ENCODE measurements at regions not wholly inside any gene's neighbourhood (a gene's known extent, or its start where the extent isn't known, plus 50 kb on each side); places are given as distances from the start of the nearest gene placed in this dataset.
"Not testable (repeated sequence)": the region's sequence is repeated elsewhere in the genome, so short reads cannot be mapped to it uniquely, and the experiment has no call there.

DNA sequence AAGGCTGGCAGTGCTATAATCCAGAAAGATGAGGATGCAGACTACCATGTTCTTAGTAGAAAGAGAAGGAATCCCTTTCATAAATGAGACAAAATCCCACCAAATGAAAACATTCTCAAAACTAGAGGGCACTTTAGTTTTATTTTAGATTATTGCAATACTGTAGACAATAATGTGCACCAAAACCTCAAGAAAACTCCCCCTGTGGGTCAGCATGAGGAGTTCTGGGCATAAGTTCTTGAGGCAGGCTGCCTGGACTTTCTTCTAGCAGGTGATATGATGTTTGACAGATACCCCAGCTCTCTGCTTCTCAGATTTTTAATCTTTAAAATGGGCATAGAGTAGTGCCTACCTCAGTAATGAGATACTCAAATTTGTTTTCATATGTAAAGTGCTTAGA lies 196.3 kb upstream of the CTNND2 start:
- in situ Hi-C loops (cut with HindIII; ENCODE audit: low sequenced_read_pairs), result no loop called here

DNA sequence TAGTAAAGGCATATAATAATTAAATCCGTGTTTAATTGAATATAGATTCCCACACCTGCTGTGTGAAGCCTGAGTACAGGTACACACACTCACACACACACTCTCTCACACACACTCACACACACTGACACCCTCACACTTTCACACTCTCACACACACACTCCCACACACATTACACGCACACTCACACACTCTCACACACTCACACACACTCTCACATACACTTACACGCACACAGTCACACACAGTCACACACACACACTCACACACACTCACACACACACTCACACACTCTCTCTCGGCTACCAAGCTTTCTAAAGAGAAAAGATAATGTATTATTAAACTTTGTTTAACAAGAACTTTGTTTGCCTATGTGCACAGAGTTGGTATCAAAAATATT lies 195.1 kb upstream of the CTNND2 start:
- in situ Hi-C loops (cut with HindIII; ENCODE audit: low sequenced_read_pairs), result no loop called here

DNA sequence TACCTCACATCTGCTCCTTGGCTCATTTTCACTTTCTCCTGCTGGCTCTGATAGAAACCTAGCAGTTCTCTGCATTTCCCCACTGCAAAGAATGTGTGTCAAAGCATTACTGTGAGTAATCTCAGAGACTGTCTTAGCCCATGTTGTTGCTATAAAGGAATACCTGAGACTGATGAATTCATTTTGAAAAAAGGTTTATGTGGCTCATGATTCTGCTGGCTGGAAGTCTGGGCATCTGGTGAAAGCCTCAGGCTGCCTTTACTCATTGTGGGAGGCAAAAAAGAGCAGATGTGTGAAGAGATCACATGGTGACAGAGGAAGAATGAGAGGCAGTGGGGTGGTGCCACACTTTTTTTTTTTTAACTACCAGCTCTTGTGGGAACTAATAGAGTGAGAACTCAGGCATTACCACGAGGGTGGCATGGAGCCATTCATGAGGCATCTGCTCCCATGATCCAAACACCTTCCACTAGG lies 191.6 kb upstream of the CTNND2 start:
- in situ Hi-C loops (cut with HindIII; ENCODE audit: low sequenced_read_pairs), result no loop called here

DNA sequence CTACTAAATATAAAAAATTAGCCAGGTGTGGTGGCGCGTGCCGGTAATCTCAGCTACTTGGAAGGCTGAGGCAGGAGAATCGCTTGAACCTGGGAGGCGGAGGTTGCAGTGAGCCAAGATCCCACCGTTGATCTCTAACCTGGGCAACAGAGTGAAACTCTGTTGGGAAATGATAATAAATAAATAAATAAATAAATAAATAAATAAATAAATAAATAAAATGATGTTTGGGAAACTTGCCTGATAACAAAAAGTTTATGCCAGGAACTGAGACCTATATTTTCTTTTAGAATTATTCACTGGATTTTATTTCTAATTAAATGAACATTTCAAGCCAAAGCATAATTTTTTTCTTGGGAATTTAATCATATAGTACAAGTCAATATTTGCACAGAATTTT lies 189.3 kb upstream of the CTNND2 start:
- in situ Hi-C loops (cut with HindIII; ENCODE audit: low sequenced_read_pairs), result no loop called here

DNA sequence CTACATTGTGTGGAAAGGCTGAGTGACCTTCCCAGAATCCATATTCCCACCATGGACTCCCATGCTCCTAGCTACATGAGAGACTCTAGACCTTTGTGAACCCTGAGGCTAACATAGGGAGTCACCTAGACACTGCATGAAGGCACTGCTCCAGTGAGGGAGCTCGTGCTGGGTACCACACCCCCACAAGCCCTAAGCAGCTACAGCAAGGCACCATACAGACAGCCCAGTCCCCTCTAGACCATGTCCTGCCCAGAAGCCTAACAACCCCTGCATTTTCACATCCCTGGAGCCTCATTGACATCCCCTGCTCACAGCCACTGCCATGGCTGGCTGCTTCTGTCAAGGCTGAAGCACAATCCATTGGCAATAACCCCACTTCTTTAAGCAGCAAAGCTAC lies 176.5 kb upstream of the CTNND2 start:
- in situ Hi-C loops (cut with HindIII; ENCODE audit: low sequenced_read_pairs), result no loop called here

DNA sequence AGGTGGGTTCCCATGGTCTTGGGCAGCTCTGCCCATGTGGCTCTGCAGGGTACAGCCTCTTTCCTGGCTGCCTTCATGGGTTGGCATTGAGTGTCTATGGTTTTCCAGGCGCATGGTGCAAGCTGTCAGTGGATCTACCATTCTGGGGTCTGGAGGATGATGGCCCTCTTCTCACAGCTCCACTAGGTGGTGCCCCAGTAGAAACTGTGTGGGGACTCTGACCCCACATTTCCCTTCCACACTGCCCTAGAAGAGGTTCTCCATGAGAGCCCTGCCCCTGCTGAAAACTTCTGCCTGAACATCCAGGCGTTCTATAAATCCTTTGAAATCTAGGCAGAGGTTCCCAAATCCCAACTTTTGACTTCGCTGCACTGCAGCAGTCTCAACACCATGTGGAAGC lies 174.0 kb upstream of the CTNND2 start:
- in situ Hi-C loops (cut with HindIII; ENCODE audit: low sequenced_read_pairs), result not testable (repeated sequence)

DNA sequence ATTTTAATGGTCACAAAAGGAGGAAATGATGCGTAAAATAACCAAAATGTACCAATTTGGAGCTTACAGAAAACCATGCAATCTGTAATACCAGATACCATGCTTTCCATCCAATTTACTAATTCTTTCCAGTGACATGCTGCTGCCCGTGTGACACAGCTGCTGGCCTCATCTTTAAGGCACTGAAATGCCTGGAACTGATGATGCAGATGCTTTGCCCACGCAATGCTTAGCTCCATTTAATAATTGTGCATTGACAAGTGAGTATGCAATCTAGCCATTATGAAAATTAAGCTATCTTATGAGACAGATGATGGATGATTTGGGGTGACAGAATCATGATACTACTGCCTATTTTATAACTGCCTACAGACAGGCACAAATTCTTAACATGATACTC lies 169.2 kb upstream of the CTNND2 start:
- in situ Hi-C loops (cut with HindIII; ENCODE audit: low sequenced_read_pairs), result no loop called here

DNA sequence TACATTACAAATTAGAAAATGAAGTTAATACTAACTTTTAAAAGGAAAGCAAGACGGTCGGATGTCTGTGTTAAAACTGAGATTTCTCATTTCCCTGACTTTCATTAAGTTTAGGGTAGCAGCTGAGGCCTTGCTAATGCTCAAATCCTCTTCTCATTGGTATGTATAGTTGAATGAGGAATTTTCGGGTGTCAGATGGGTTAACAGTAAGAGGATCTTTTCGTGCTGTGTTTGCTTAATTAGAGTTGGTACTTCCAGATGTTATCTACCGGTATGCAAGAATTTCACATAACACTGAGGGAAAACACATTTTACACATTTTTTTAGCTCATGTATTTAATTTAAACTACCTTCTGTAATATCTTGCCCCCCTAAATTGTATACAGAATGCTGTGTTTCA lies 168.2 kb upstream of the CTNND2 start:
- in situ Hi-C loops (cut with HindIII; ENCODE audit: low sequenced_read_pairs), result no loop called here

DNA sequence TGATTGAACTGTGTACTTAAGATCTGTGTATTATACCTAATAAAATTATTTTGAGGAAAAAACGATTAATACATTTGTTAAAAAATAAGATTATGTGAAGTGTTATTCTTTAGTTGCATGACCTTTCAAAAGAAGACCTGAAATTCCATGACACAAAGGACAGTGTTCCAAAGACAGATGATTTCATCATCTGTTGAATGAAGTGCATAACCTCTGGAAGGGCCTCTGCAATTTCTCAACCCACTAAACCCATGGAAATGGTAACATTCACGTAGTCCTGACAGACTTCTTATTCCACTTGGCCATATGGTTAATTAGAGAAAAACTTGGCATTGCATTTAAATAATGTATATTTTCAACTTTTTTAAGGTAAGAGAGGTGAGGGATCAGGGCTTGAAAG lies 167.2 kb upstream of the CTNND2 start:
- in situ Hi-C loops (cut with HindIII; ENCODE audit: low sequenced_read_pairs), result no loop called here

DNA sequence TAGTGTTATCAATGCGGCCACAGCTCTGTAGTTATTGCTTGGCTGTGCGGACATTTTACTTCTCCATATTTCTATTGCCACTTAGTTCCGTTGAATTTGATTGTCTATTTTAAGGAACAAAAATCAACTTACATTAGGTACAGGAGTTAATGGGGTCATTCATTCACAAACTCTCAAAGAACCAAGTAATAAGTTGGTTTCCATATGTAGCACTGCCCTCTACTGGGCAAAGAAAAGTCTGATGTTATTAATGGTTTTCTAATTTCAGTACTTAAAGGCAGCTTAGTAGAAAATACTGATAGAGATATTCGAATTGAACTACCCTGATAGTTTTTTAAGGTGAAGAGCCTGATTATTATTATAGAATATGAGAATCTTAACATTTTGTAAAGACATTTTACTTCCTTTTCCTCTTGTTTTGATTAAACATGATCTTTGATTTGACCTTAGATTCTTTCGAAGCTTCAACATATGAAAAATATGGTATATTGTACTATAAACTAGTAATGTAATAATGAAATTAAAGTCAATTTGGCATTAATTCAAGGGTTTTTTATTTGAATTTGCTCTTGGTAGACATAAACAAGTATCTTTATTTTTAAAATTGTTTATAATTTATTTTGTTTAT lies 119.5 kb upstream of the CTNND2 start:
- in situ Hi-C loops (cut with HindIII; ENCODE audit: low sequenced_read_pairs), result no loop called here

DNA sequence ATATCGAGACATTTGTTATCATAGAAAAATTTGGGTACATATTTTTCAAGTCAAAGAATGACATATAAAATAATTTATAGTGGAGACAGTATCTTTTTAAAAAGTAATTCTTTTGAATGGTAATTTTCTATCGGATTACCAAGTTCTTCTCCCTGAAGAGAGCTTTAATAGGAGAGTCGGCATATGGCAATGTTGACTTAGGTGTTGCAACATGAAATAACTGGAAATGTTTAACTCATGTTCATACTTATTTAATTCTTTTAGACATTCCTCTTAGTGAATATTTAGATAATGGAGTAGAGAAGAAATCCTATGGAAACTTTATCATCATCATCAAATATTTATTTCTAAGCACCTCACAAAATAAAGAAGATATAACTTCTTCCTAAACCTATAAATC lies 118.2 kb upstream of the CTNND2 start:
- in situ Hi-C loops (cut with HindIII; ENCODE audit: low sequenced_read_pairs), result no loop called here

DNA sequence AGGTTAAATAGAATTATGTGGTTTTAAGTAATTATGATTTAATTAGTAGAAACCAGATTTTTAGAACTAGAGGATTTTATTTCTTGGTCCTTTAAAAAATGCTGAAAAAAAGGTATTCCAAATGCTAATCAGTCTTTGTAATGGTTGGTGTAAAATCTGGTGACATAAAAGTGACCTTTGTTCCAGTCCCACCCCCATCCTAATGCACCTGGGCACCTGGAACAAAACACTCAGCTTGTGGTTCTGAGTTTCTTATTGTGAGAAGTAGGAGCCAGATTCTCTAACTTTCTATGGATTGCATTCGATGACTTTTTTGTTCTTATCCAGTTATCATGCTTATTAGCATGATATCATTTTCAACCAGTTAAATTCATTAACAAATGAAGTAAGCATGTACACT lies 115.1 kb upstream of the CTNND2 start:
- in situ Hi-C loops (cut with HindIII; ENCODE audit: low sequenced_read_pairs), result no loop called here

DNA sequence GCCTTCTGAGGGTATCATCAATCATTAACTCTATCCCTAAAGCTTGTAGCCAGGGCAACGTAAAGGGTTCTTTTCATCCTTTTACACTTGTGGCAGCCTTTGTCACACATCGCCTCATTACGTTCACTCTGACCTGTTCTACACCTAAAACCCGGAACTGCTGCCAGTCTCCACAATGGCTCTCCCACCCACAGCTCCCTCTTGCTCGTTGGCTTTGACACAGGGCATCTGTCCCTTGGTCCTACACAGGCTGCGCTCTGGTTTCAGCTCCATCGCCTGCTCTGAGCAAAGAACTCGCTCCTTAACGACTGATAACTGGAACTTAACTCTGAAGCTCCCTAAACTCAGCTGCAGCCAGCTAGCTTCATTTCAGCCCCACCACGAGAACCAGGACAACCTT lies 112.8 kb upstream of the CTNND2 start:
- in situ Hi-C loops (cut with HindIII; ENCODE audit: low sequenced_read_pairs), result no loop called here

DNA sequence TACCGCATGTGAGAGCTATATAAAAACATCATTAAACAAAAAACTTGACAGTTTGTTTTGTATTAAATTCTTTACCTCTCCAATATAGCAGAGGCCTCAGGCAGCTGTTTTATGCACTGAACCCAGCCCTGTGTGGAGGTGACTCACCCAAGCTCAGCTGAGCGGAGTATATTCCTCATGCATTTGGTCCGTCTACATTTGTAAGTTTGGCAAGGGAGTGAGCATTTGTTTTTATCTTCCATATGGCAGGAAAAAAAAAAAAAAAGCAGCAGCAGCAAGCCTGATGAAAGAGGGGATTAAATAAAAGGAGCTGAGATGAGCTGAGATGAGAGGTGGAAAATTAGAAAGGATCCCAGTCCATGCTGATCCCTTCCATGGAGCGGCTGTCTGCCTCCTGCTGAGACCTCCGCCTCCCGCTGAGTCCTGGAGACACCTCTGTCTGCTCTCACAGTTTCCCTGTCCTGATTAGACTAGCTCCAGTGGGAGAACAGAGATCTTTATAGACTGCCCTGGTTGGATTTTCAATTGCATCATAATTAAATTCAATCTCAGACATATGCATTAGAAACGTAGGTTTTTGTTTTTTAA lies 112.0 kb upstream of the CTNND2 start:
- in situ Hi-C loops (cut with HindIII; ENCODE audit: low sequenced_read_pairs), result no loop called here

DNA sequence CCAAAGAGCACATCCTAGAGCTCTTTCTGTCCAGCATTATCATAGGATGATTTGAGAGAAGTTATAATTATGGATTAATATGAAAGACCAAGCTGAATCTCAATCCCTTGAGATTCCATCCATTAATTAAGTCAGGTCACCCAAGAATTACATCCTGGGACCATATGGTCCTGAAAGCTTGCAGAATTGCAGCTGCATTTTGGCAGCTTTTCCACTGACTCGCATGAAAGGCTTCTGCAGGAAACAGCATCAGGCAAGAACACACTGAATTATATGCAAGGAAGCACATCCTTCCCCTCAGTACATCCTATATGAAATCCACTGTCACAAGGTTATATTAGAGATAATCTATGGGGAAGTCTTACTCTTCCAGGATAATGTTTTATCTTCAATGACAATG lies 109.1 kb upstream of the CTNND2 start:
- in situ Hi-C loops (cut with HindIII; ENCODE audit: low sequenced_read_pairs), result no loop called here

DNA sequence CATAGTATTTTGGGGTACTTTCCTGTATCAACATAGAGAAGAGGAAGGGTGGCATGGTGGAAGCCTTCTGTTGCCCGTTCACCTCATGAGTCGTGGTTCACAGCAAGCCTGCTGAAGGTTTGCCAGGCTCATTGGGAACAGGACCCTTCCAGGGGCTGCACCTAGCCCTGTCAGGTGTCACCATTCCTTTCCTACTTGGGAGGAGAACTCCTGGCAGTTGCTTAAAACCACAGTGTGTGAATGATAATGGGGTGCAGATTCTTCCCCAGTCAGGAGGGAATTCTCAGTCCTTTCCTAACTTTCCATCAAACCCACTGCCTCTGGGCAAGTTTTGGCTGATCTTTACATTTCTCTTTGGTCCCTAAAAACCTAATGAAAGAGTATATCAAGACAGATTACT lies 99.4 kb upstream of the CTNND2 start:
- in situ Hi-C loops (cut with HindIII; ENCODE audit: low sequenced_read_pairs), result no loop called here

DNA sequence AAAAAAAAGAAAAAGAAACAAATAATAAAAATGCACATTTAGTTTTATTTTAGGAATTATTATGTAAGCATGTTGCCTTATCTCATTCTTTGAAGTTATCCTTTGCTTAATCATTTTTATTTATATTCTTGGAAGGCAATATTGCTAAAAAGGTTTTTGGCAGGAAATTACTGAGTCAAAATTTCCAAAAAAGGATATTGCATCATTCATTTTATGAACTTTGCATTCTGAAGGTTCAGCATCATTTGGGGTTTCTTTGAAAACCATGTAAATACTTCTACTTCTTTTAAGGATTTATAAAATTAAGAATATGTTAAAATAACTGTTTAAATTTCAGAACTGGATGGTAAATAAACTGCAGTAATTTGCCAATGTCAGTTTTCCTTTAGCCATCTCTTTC lies 94.2 kb upstream of the CTNND2 start:
- in situ Hi-C loops (cut with HindIII; ENCODE audit: low sequenced_read_pairs), result no loop called here

DNA sequence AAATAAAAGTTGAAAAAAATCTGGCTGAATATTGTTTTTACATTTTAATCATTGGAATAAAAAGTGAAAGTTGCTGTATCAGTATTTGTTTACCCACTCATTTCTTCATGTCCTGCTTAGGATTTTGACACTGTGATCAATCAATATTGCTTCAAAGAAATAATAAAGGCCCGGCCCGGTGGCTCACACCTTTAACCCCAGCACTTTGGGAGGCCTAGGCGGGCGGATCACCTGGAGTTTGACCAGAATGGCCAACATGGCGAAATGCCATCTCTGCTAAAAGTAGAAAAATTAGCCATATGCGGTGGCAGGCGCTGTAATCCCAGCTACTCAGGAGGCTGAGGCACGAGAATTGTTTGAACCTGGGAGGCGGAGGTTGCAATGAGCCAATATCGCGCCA lies 93.7 kb upstream of the CTNND2 start:
- in situ Hi-C loops (cut with HindIII; ENCODE audit: low sequenced_read_pairs), result no loop called here

DNA sequence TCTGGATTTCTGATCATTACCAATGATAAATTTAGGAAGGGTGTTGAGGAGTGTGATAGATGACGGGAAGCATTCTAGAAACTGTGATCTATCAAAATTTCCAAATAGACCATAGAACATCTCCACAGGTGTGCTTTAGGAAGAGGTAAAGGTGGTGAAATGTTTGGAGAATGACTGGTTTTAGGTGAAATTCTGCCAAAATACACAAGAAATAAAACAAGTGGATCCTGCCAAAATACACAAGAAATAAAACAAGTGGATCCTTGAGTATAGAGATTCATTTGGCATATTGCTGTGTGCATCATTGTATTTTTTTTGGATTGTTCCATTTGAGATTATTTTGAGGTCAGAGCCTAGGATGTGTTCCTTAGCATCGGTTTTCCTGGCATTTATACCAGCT lies 88.3 kb upstream of the CTNND2 start:
- in situ Hi-C loops (cut with HindIII; ENCODE audit: low sequenced_read_pairs), result no loop called here

DNA sequence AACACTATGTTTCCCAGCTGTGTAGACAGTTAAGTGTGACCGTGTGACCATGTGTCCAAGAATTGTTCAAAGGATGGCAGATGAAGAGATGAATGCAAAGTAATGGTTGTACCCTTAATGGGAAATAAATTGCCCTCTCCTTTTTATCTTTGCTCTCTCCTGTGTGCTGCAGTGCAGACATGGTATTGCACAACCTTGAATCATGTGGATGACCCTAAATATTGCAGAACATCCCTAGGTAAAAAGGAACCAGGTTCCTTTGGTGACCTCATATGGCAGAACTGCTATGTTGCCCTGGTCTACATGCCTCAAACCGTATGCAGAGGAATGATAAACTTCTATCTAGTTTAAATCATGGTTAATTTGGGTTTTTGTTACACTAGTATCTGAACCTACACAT lies 81.7 kb upstream of the CTNND2 start:
- in situ Hi-C loops (cut with HindIII; ENCODE audit: low sequenced_read_pairs), result no loop called here

DNA sequence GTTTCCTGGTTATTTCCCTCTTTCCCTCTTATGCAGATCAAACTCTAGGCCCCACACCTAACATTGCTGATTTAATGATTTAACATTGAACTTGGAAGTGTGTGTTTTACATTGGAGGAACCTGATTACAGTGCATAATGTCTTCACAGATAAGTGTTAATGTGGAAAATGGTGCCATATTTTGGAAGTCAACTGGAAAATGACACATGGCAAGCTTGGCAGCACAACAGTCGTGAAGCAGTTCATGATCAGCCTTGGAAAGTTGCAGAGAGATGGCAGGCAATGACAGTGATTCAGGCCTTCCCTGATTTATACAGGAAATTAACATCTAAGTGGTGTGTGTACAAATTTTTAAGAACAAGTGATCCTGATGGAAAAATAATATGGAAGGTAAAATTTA lies 80.0 kb upstream of the CTNND2 start:
- in situ Hi-C loops (cut with HindIII; ENCODE audit: low sequenced_read_pairs), result no loop called here

DNA sequence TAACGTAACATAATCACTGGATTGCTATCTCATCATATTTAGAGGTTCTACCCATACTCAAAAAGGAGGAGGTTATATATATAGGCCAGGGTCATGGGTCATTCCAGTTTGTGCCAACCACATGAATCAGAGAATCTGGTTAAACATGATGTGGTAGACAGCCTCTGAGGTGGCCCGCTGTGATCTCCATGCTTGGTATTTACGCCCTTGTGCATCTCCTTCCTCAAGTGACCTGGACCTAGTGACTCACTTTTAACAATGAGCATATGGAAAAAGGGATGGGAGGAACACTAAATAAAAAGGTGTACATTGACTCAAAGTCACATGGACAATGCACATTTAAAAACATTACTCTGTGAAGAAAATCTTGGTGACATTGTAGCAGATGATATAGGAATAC lies 77.7 kb upstream of the CTNND2 start:
- in situ Hi-C loops (cut with HindIII; ENCODE audit: low sequenced_read_pairs), result no loop called here

DNA sequence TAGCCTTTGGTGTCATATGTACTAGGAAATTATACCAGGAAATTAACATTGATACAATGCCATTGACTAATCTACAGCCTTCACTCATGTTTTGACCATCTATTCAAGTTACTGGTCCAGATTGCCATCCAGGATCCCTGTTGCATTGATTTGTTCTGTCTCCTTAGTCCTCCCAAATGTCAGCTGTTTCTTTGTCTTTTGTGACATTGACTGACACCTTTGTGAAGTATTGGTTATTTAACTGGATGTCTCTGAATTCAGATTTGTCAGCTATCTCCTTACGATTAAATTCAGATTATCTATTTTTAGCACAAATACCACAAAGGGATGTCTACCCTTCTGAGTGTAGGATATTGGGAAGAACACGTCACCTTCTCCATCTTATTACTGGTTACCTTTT lies 73.7 kb upstream of the CTNND2 start:
- in situ Hi-C loops (cut with HindIII; ENCODE audit: low sequenced_read_pairs), result no loop called here

Measured in endothelial cell of hepatic sinusoid (primary cell).